Stomach smooth muscle (tissue), 2 donors: ENCODE measurements at regions not wholly inside any gene's neighbourhood (a gene's known extent, or its start where the extent isn't known, plus 50 kb on each side); places are given as distances from the start of the nearest gene placed in this dataset.

Experiments used
- H3K27ac ChIP-seq: one replicate; pipeline ENCODE4 v1.7.0; 2013; ENCODE audit warnings: mild to moderate bottlenecking, low read length, inconsistent platforms
- H3K27me3 ChIP-seq, 2 donors: one replicate each; pipeline ENCODE4 v1.7.0; 2013; ENCODE audit warnings: low read length in 2 of 2; ENCODE audit not compliant: insufficient read depth in 2 of 2, control insufficient read depth in 1 of 2
- H3K36me3 ChIP-seq, 2 donors: one replicate each; pipeline ENCODE4 v1.7.0; 2013; ENCODE audit warnings: low read length in 2 of 2; ENCODE audit not compliant: control insufficient read depth in 2 of 2, insufficient read depth in 2 of 2
- H3K4me1 ChIP-seq: one replicate; pipeline ENCODE4 v1.7.0; 2013; ENCODE audit warnings: low read length; ENCODE audit not compliant: control insufficient read depth, insufficient read depth
- H3K4me3 ChIP-seq, 2 donors: one replicate each; pipeline ENCODE4 v1.7.0; 2013; ENCODE audit warnings: low read length in 2 of 2
- H3K9ac ChIP-seq, 2 donors: one replicate each; pipeline ENCODE4 v1.7.0; 2013; ENCODE audit warnings: low read length in 2 of 2, mild to moderate bottlenecking in 1 of 2
- H3K9me3 ChIP-seq, 2 donors: one replicate each; pipeline ENCODE4 v1.7.0; 2013; ENCODE audit warnings: low read length in 2 of 2; ENCODE audit not compliant: control insufficient read depth in 2 of 2
- donor health status: healthy.
- donor health status: Pancreatic carcinoma.

DNA sequence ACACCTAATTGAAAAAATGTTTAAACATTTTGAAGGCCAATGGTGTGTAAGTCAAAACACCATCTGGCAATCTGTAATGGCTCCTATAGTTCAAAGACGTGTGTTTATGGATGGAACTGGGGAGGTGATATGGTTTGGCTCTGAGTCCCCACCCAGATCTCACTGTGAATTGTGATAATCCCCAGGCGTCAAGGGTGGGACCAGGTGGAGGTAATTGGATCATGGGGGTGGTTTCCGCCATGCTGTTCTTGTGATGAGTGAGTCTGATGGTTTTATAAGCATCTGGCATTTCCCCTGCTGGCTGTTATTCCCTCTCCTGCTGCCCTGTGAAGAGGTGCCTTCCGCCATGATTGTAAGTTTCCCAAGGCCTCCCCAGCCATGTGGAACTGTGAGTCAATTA, 52.2 kb downstream of the ADRA2C start:
- H3K27me3 ChIP-seq, result peaks cover 0 to 4% of the 10 kb centered on the region in 2 donors
- no peaks in the 10 kb centered on the region for H3K36me3 ChIP-seq
- no peak overlapping the region for H3K9ac ChIP-seq
- no peaks in the 10 kb centered on the region for H3K4me1 ChIP-seq
- H3K27ac ChIP-seq, result no peak overlapping the region
- peaks cover 0 to 8% of the 10 kb centered on the region in 2 donors for H3K9me3 ChIP-seq
- H3K4me3 ChIP-seq, result no peak overlapping the region

DNA sequence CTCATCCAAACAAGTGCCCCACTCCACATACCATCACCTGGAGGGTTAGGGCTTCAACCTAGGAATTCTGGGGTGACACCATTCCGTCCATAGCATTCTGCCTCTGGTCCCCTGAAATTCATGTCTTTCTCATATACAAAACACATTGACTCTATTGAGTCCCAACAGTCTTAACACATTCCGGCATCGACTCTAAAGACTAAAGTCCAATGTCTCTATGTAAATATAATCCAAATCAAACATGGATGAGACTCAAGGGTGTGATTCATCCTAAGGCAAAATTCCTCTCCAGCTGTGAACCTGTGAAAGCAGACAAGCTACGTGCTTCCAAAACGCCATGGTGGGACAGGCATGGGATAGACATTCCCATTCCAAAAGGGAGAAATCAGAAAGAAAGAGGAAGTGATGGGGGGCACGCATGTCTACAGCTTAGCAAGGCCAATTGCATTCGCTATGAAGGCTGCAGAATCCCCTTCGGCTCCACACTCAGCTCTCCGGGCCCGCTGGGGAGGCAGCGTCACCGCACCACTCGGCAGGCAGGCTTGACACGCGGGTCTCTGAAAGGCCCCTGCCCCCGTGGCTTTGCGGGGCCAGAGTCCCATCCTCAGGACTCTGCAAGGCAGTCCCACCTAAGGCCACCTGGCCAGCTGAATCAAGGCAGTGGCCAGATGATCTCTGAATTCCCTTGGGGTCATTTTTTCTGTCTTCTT, 53.2 kb downstream of the ADRA2C start:
- H3K36me3 ChIP-seq, result no peaks in the 10 kb centered on the region
- no peak overlapping the region for H3K27ac ChIP-seq
- peaks cover 0 to 8% of the 10 kb centered on the region in 2 donors for H3K9me3 ChIP-seq
- no peaks in the 10 kb centered on the region for H3K4me1 ChIP-seq
- no peak overlapping the region for H3K9ac ChIP-seq
- H3K4me3 ChIP-seq, result no peak overlapping the region
- H3K27me3 ChIP-seq, result peaks cover 0 to 4% of the 10 kb centered on the region in 2 donors

DNA sequence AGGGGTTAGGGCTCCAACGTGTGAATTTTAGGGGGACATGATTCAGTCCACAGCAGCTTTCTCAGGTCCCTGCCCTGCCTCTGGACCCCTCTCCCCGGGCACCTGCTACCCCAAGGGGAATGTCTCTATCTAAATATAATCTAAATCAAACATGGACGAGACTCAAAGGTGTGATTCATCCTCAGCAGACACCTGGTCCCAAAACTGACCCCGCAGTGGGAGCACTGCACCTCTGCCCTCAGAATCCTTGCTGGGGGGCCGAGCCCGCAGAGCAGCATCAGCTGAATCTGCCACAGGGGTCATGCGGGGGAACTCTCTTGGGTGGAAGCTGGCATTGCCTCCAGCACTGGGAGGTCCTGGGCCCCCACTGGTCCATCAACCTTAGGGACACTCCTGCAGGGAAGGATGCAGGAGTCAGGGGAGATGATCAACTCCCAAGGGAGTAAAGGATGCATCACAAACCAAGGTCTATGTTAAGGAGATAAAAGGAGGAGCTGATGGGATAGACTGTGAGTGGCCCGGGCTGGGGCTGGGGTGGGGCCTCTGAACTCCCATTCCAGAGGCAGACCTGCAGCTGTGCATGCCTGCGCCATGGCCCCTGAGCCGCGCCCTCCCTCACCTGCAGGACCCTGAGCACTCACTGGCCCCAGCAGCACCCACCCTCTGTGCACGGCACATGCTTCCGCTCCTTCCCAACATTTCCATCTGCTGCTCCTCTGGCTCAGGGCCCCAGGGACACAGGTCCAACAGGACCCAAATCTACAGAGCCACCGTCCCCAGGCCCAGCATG, 54.0 kb downstream of the ADRA2C start:
- Histone ChIP-seq H3K27me3 (peaks cover 0 to 4% of the 10 kb centered on the region in 2 donors), H3K9me3 (peaks cover 0 to 8% of the 10 kb centered on the region in 2 donors), H3K36me3 (no peaks in the 10 kb centered on the region), H3K4me1 (no peaks in the 10 kb centered on the region), H3K27ac (no peak overlapping the region), H3K4me3 (no peak overlapping the region), H3K9ac (no peak overlapping the region)

DNA sequence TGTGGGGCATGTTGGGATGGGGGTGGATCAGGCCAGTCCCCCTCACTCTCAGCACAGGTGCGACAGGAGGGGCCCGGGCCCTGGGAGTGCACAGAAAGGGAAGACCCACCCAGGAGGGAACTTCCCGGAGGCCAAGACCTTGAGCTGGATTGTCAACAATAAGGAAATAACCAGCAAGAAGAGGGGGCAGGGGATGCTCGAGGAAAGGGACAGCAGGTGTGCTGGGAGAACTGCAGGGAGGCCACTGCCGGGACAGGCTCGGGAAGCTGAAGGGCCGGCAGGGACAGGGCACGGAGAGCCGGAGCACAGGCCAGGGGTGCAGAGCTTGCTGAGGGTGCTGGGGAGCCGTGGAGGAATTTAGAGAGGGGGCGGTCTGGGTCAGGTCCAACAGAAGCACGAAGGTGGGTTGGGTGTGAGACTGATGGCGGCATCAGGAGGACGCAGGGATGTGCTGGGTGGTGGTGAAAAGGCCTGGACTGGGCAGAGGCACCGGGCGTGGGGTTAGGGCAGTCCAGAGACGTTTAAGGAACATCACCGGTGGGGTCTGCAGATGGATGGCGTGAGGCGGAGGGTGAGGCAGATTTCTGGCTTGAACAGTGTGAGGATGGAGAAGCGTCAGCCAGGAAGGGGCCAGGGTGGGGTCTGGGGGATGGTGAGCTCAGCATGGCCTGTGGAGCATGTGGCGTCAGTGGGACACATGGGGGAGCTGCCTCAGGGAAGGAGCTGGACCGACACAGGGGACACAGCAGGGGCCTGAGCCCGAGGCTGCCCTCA, 54.8 kb downstream of the ADRA2C start:
- Histone ChIP-seq H3K27ac (no peak overlapping the region), H3K4me1 (no peaks in the 10 kb centered on the region), H3K36me3 (no peaks in the 10 kb centered on the region), H3K27me3 (peaks cover 0 to 4% of the 10 kb centered on the region in 2 donors), H3K9ac (no peak overlapping the region), H3K9me3 (peaks cover 0 to 8% of the 10 kb centered on the region in 2 donors), H3K4me3 (no peak overlapping the region)

DNA sequence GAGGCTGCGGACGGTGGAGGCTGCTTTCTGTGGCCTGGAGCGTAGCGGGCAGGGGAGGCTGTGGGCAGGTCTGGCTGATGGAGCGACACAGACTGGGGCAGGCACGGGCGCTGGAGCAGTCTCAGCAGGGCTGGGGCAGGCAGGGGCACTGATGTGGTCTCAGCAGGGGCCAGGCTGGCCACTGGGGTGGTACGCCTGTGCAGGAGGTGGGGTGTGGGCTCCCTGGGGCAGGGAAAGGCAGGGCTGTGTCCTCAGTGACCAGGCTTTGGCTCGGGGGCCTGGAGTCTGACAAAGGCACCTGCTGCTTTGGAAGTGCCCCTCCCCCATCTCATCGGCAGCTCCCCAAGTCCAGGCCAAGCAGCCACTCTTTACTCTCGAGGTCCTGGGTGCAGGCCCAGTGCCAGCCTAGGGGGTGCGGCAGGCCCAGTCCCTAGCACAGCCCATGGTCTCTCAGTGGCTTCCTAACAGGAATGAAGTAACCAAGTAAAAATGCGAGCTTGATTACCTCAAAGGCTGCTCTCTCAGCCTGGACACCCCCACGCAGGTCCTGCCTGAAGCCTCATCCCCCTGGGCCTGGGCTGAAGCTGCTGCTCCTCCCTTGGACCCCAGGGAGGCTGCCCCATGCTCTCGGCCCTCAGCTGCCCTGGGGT, 55.5 kb downstream of the ADRA2C start:
- peaks cover 0 to 4% of the 10 kb centered on the region in 2 donors for H3K27me3 ChIP-seq
- peaks cover 0 to 6% of the 10 kb centered on the region in 2 donors for H3K9me3 ChIP-seq
- H3K9ac ChIP-seq, result no peak overlapping the region
- no peak overlapping the region for H3K27ac ChIP-seq
- no peaks in the 10 kb centered on the region for H3K36me3 ChIP-seq
- no peak overlapping the region for H3K4me3 ChIP-seq
- peaks cover 1% of the 10 kb centered on the region for H3K4me1 ChIP-seq

DNA sequence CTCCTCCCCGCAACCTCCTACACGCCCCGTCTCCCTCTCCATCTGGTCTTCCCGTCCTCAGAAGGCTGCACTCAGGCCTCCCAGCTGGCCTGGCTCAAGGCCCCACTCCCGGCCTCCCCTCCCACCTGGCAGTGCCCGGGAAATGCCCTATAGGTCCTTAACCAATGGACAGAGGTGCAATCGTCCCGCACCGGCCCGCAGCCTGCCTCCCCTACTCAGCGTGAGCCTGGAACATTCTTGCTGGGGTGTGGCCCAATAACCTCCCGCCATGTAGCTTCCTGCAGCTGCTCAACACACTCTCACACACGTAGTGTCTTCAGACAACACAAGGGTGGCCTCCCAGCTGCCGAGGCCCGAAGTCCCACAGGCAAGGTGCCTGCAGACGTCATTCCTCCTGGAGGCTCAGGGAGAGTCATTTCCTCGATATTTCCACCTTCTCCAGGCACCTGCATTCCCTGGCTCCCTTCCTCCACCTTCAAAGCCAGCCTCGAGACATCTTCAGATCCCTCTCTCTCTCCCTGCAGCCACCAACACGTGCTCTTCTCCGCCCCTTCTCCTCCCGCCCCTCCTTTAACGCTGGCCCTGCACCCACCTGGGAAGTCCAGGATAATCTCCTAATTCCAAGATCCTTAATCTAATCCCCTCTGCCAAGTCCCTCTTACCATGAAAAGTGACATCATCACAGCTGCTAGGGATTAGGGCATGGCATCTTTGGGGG, 56.2 kb downstream of the ADRA2C start:
- no peak overlapping the region for H3K4me3 ChIP-seq
- peaks cover 0 to 4% of the 10 kb centered on the region in 2 donors for H3K27me3 ChIP-seq
- no peak overlapping the region for H3K27ac ChIP-seq
- peaks cover 8% of the 10 kb centered on the region for H3K4me1 ChIP-seq
- no peaks in the 10 kb centered on the region for H3K9me3 ChIP-seq
- no peaks in the 10 kb centered on the region for H3K36me3 ChIP-seq
- no peak overlapping the region for H3K9ac ChIP-seq

DNA sequence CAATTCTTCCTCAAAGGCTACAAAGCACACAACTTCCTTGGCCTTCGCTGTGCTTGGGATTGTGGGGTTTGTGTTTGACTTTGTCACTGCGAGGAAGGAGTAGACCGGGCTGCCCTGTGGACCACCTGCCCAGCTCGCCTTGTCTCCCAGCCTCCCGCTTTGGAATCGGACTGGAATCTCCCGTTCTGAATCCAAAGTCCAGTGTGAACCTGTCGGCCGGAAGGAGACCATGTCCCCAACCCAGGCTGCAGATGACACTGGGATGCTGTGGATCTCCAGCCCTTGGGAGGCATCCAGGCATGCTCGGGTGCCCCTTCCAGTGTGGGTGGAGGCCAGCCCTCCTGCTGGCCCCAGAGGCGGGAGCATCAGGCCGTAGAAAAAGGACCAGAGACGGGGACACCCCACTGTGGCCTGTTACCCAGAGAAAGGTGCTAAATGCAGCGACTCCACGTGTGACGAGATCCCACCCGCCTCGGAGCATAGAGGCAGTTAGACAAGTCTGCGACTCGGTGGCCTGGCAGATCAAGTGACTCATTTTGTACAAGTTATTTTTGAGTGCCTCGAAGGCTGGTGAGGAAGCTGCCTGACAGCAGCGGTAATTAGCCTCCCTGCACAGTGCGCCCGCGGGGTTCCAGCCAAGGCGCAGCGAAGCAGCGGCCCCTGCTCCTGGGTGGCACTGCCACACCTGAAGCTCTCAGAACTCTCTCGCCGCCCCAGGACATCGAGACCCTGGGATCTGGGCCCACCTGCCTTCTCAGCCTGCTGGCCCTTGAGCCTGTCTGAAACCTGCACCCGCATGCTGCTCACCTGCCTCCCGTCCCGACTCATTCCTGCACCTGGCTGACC, 57.5 kb downstream of the ADRA2C start:
- Histone ChIP-seq H3K27ac (no peak overlapping the region), H3K27me3 (peaks cover 0 to 4% of the 10 kb centered on the region in 2 donors), H3K9ac (no peak overlapping the region), H3K4me1 (peaks cover 18% of the 10 kb centered on the region), H3K4me3 (no peak overlapping the region), H3K36me3 (no peaks in the 10 kb centered on the region), H3K9me3 (no peaks in the 10 kb centered on the region)

DNA sequence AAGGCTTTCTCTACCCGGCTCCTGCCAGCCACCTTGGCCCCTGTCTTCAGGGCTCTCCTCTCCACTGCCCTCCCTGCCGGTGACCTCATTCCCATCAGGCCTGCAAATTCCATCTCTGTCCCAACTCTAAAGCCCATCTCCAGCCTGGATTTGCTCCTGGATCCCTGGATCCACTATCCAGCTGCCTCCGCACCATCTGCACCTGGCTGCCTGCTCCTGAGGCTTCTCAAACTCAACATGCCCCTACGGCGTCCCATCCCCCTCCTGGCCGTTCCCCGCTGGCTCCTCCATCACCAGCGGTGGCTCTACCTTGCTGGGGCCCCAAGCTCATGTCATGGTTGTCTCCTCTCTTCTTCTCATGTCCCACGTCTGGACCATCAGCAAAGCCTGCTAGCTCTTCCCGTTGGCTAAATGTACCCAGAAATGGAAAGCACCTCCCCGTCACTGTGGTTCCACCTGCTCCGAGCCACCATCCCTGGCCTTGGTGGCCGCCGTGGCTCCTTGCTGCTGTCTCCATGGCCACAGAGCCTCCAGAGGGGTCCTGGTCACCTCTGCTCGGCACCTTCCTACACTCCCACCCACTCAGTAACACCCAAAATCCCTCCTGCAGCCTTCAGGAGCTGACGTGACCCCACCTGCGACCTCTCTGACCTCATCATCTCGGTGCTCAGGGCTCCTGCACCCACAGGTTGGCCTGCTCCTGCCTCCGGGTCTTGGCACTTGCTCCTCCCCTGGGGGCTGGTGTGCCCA, 58.5 kb downstream of the ADRA2C start:
- Histone ChIP-seq H3K4me3 (no peak overlapping the region), H3K9me3 (no peaks in the 10 kb centered on the region), H3K9ac (no peak overlapping the region), H3K4me1 (peaks cover 18% of the 10 kb centered on the region), H3K27me3 (no peaks in the 10 kb centered on the region), H3K36me3 (no peaks in the 10 kb centered on the region), H3K27ac (no peak overlapping the region)

DNA sequence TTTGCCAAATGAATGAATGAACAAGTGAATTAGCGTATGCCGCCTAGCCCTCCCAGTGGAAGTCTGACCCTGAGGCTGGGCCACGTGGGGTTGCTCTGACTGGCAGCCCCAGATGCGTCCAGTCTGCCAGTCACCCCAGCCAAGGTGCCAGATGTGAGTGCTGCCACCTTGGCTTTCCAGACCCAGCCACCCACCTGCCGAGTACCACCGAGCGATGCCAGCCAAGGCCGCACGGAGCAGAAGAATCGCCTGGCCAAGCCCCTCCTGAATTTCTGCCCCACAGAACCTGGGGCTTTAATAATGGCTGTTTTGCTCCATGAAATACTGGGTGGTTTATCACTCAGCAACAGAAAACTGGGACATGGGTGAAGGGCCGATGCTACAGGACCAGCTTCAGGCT, 59.3 kb downstream of the ADRA2C start:
- Histone ChIP-seq H3K27me3 (no peaks in the 10 kb centered on the region), H3K27ac (no peak overlapping the region), H3K9me3 (no peaks in the 10 kb centered on the region), H3K36me3 (no peaks in the 10 kb centered on the region), H3K4me1 (peaks cover 18% of the 10 kb centered on the region), H3K9ac (no peak overlapping the region), H3K4me3 (no peak overlapping the region)
